ENCODE measurements at regions not wholly inside any gene's neighbourhood (a gene's known extent, or its start where the extent isn't known, plus 50 kb on each side); places are given as distances from the start of the nearest gene placed in this dataset.

DNA sequence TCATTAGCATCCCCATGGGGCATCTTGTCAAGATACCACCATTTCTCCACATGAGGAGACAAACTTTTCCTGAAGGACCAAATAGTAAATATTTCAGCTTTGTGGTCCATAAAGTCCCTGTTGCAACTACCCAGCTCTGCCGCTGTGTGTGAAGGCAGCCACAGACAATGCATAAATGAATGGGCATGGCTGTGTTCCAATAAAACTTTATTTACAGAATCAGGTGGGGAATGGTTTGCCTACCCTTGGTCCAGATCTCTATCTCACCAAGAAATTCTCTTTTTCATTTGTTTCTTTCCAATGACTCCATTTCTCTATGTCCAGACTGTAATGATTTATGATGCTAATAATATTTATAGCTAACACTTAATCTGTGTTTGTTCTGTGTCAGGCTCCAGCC is 409.3 kb upstream of the TBX3 start:
- Histone ChIP-seq H3K9me3 (ENCODE audit: control insufficient read depth in 2 of 2, insufficient read depth in 1 of 2, low read depth in 1 of 2, low read length in 1 of 2) (no peaks in the 10 kb centered on the region), H3K27ac (ENCODE audit: low read depth in 2 of 2, low read length in 1 of 2) (no peak overlapping the region), H3K4me3 (ENCODE audit: low read depth in 1 of 2, low read length in 2 of 2) (no peak overlapping the region), H3K36me3 (ENCODE audit: control insufficient read depth in 2 of 2, insufficient read depth in 2 of 2, low read length in 1 of 2) (no peaks in the 10 kb centered on the region), H3K27me3 (ENCODE audit: control insufficient read depth in 1 of 2, insufficient read depth in 2 of 2, low read length in 2 of 2) (no peaks in the 10 kb centered on the region), H3K4me1 (ENCODE audit: control insufficient read depth in 2 of 2, insufficient read depth in 2 of 2, low read length in 1 of 2) (no peaks in the 10 kb centered on the region)
- WGBS, 2 donors = 83 to 90% methylated on average over 1 of the region's 1 CpG

DNA sequence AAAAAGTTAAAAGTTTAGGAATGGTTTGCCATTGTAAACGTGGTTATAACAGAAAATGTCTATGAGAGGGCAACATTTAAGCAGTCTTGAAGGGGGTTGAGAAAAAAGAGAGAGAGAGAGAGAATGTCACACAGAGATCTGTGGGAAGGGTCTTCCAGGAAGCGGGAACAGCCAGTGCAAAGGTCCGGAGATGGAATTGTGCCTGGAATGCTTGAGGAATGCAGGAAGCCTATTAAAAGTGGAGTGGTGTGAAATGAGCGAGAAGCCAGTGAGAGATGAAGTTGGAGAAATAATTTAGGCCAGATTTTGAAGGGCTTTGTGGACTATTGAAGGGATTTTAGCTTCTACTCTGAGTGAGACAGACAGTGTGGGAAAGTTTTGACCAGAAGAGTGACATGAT is 406.8 kb upstream of the TBX3 start:
- Histone ChIP-seq H3K27me3 (ENCODE audit: control insufficient read depth in 1 of 2, insufficient read depth in 2 of 2, low read length in 2 of 2) (no peaks in the 10 kb centered on the region), H3K9me3 (ENCODE audit: control insufficient read depth in 2 of 2, insufficient read depth in 1 of 2, low read depth in 1 of 2, low read length in 1 of 2) (no peaks in the 10 kb centered on the region), H3K36me3 (ENCODE audit: control insufficient read depth in 2 of 2, insufficient read depth in 2 of 2, low read length in 1 of 2) (no peaks in the 10 kb centered on the region), H3K4me3 (ENCODE audit: low read depth in 1 of 2, low read length in 2 of 2) (no peak overlapping the region), H3K27ac (ENCODE audit: low read depth in 2 of 2, low read length in 1 of 2) (no peak overlapping the region), H3K4me1 (ENCODE audit: control insufficient read depth in 2 of 2, insufficient read depth in 2 of 2, low read length in 1 of 2) (no peaks in the 10 kb centered on the region)
- WGBS, 2 donors = 77 to 82% methylated on average over 4 of the region's 4 CpGs

DNA sequence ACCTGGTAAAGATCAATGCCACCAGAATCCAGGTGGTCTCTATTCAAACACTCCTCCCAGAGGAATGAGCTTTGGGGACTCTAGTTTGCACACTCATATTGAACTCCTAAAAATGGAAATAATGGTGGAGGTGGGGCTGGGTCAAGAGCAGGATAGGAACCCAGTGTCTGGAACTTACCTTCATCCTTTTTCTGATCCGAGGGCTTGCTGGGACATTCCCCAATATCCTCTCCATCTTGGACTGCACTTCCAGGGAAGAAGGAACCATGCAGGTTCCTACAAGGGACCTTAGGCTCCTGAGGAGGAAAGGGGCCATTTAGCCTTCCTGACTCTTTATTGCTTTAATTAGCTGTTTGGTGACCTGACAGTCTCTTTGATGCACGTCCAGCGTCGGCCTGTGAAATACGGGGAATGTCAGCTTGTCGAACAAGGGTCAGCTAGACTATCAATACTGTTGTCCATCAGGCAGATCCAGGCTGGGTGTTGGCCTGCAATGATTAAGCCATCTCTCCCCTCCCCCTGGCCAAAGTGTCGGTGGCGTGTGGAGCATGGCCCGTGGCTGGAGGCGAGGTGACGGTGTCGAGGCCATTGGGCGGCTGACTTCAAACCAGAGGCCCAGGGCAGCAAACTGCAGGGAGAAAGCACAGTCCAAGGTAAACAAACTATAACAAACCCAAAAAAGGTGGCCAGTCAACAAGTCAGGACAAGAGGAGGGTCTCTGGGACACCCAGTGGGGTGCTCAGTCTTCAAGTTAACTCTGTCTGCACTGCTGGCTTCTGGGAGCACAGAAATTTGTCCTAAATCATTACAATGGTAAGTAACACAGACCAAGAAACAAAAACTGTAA is 405.2 kb upstream of the TBX3 start:
- Histone ChIP-seq H3K36me3 (ENCODE audit: control insufficient read depth in 2 of 2, insufficient read depth in 2 of 2, low read length in 1 of 2) (no peaks in the 10 kb centered on the region), H3K27ac (ENCODE audit: low read depth in 2 of 2, low read length in 1 of 2) (no peak overlapping the region), H3K4me1 (ENCODE audit: control insufficient read depth in 2 of 2, insufficient read depth in 2 of 2, low read length in 1 of 2) (no peaks in the 10 kb centered on the region), H3K4me3 (ENCODE audit: low read depth in 1 of 2, low read length in 2 of 2) (no peak overlapping the region), H3K9me3 (ENCODE audit: control insufficient read depth in 2 of 2, insufficient read depth in 1 of 2, low read depth in 1 of 2, low read length in 1 of 2) (no peaks in the 10 kb centered on the region), H3K27me3 (ENCODE audit: control insufficient read depth in 1 of 2, insufficient read depth in 2 of 2, low read length in 2 of 2) (peaks cover 0 to 1% of the 10 kb centered on the region in 2 donors)
- WGBS, 2 donors = 70 to 75% methylated on average over 13 of the region's 13 CpGs

DNA sequence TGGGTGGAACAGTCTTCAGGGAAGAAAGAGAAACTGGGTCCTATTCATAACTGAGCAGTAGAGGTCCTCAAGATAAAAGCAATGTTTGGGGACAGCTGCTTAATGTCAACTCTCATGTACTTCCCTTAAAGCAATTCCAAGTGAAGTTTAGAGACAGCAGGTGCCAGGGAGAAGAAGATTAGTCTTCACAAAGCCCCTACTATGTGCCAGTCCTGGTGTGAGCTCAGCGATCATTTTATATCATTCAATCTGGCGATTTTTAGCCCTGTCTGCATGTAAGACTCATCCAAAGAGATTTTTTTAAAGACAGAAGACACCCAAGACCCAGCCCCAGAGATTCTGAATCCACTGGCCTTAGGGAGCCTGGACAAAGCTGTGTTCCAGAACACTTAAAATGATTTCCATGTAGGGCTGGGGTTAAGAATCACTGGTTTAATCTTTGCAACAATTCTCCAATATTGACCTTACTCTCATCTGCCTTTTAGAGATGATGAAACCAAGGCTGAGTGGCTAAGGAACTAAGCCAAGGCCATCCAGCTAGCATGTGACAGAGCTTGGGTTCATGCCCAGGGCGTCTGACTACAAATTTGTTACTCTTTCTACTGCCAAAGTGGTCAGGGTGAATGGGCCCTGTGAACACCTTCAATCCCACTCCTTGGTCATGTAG is 404.5 kb upstream of the TBX3 start:
- H3K9me3 ChIP-seq (ENCODE audit: control insufficient read depth in 2 of 2, insufficient read depth in 1 of 2, low read depth in 1 of 2, low read length in 1 of 2) = no peaks in the 10 kb centered on the region

DNA sequence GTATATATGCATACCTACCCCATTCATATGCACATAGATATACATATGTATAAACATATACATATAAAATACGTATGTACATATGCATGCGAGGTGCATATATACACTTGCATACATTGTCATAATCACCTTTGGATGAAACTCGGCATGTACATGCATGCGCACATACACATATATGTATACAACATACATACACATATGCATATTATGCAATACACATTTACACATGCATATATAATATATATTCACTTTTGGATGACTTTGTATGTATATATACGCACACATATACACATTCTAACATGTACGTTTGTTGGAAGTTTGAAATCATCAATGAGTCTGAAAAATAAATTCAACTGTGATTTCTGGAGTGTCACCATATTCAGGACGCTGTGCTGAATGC is 401.6 kb upstream of the TBX3 start:
- Histone ChIP-seq H3K9me3 (ENCODE audit: control insufficient read depth in 2 of 2, insufficient read depth in 1 of 2, low read depth in 1 of 2, low read length in 1 of 2) (no peaks in the 10 kb centered on the region), H3K27me3 (ENCODE audit: control insufficient read depth in 1 of 2, insufficient read depth in 2 of 2, low read length in 2 of 2) (peaks cover 0 to 2% of the 10 kb centered on the region in 2 donors), H3K4me1 (ENCODE audit: control insufficient read depth in 2 of 2, insufficient read depth in 2 of 2, low read length in 1 of 2) (no peaks in the 10 kb centered on the region), H3K4me3 (ENCODE audit: low read depth in 1 of 2, low read length in 2 of 2) (no peak overlapping the region), H3K27ac (ENCODE audit: low read depth in 2 of 2, low read length in 1 of 2) (no peak overlapping the region), H3K36me3 (ENCODE audit: control insufficient read depth in 2 of 2, insufficient read depth in 2 of 2, low read length in 1 of 2) (no peaks in the 10 kb centered on the region)
- WGBS, 2 donors = 93 to 96% methylated on average over 7 of the region's 7 CpGs

More for the DNA sequence above, 404.5 kb upstream of the TBX3 start:
- WGBS, 2 donors = 63 to 75% methylated on average over 3 of the region's 3 CpGs
- Histone ChIP-seq H3K27me3 (ENCODE audit: control insufficient read depth in 1 of 2, insufficient read depth in 2 of 2, low read length in 2 of 2) (peaks cover 0 to 2% of the 10 kb centered on the region in 2 donors), H3K36me3 (ENCODE audit: control insufficient read depth in 2 of 2, insufficient read depth in 2 of 2, low read length in 1 of 2) (no peaks in the 10 kb centered on the region), H3K4me3 (ENCODE audit: low read depth in 1 of 2, low read length in 2 of 2) (no peak overlapping the region), H3K27ac (ENCODE audit: low read depth in 2 of 2, low read length in 1 of 2) (no peak overlapping the region), H3K4me1 (ENCODE audit: control insufficient read depth in 2 of 2, insufficient read depth in 2 of 2, low read length in 1 of 2) (no peaks in the 10 kb centered on the region)

- H3K4me1 ChIP-seq (ENCODE audit: control insufficient read depth in 2 of 2, insufficient read depth in 2 of 2, low read length in 1 of 2) = no peaks in the 10 kb centered on the region
- WGBS, 2 donors = 52 to 65% methylated on average over 4 of the region's 4 CpGs
- H3K9me3 ChIP-seq (ENCODE audit: control insufficient read depth in 2 of 2, insufficient read depth in 1 of 2, low read depth in 1 of 2, low read length in 1 of 2) = peaks cover 0 to 3% of the 10 kb centered on the region in 2 donors
- H3K27me3 ChIP-seq (ENCODE audit: control insufficient read depth in 1 of 2, insufficient read depth in 2 of 2, low read length in 2 of 2) = peaks cover 0 to 2% of the 10 kb centered on the region in 2 donors
- H3K36me3 ChIP-seq (ENCODE audit: control insufficient read depth in 2 of 2, insufficient read depth in 2 of 2, low read length in 1 of 2) = no peaks in the 10 kb centered on the region
- no peak overlapping the region for H3K4me3 ChIP-seq (ENCODE audit: low read depth in 1 of 2, low read length in 2 of 2)
- no peak overlapping the region for H3K27ac ChIP-seq (ENCODE audit: low read depth in 2 of 2, low read length in 1 of 2)
These were observed 395.8 kb upstream of the TBX3 start for GRCh38 chr12:115079760-115080159.

DNA sequence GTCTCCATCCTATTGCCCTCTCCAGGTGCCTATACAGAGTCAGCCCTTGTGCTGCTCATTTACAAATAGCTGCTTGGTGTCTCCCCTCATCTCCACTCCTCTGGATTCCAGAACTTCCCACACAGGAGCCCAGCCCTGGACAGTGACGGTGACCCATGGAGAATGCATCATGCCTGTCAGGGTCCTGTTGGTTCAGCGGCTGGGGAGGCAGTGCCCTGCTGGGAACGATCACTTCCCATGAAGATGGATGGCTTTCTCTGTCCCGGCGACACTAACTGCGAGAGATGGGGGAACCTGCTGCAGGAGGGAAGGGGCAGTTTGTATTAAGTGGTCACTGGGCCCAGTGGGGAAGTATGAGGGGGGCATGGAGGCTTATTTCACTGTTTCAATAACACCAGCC is 395.0 kb upstream of the TBX3 start:
- Histone ChIP-seq H3K27me3 (ENCODE audit: control insufficient read depth in 1 of 2, insufficient read depth in 2 of 2, low read length in 2 of 2) (no peaks in the 10 kb centered on the region), H3K27ac (ENCODE audit: low read depth in 2 of 2, low read length in 1 of 2) (no peak overlapping the region), H3K36me3 (ENCODE audit: control insufficient read depth in 2 of 2, insufficient read depth in 2 of 2, low read length in 1 of 2) (no peaks in the 10 kb centered on the region), H3K4me1 (ENCODE audit: control insufficient read depth in 2 of 2, insufficient read depth in 2 of 2, low read length in 1 of 2) (no peaks in the 10 kb centered on the region), H3K4me3 (ENCODE audit: low read depth in 1 of 2, low read length in 2 of 2) (no peak overlapping the region), H3K9me3 (ENCODE audit: control insufficient read depth in 2 of 2, insufficient read depth in 1 of 2, low read depth in 1 of 2, low read length in 1 of 2) (peaks cover 0 to 3% of the 10 kb centered on the region in 2 donors)
- 55 to 66% methylated on average over 6 of the region's 6 CpGs for WGBS, 2 donors

DNA sequence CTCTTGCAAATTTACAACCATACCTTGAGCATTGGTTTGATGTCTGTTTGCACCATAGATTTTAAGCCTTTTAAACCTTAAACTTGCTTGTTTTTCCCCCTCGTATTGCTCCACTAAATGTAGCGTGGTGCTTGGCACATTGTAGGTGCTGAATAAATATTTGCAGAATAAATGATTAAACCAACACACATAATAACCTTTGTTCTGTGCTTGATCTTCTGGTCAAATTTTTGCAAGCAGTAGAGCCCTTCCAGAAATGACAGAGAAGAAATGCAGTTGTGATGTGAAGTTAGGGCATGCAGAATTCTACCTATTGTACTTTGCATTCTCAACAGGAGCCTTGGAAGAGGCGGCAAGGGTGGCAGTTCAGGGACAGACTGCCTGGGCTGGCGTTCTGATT is 394.4 kb upstream of the TBX3 start:
- Histone ChIP-seq H3K36me3 (ENCODE audit: control insufficient read depth in 2 of 2, insufficient read depth in 2 of 2, low read length in 1 of 2) (no peaks in the 10 kb centered on the region), H3K4me1 (ENCODE audit: control insufficient read depth in 2 of 2, insufficient read depth in 2 of 2, low read length in 1 of 2) (no peaks in the 10 kb centered on the region), H3K27ac (ENCODE audit: low read depth in 2 of 2, low read length in 1 of 2) (no peak overlapping the region), H3K27me3 (ENCODE audit: control insufficient read depth in 1 of 2, insufficient read depth in 2 of 2, low read length in 2 of 2) (no peaks in the 10 kb centered on the region), H3K4me3 (ENCODE audit: low read depth in 1 of 2, low read length in 2 of 2) (no peak overlapping the region), H3K9me3 (ENCODE audit: control insufficient read depth in 2 of 2, insufficient read depth in 1 of 2, low read depth in 1 of 2, low read length in 1 of 2) (peaks cover 0 to 3% of the 10 kb centered on the region in 2 donors)
- WGBS, 2 donors = 47 to 75% methylated on average over 4 of the region's 4 CpGs

GRCh38 chr12:115075552-115076170 is 391.7 kb upstream of the TBX3 start:
- H3K27ac ChIP-seq (ENCODE audit: low read depth in 2 of 2, low read length in 1 of 2) = no peak overlapping the region
- H3K36me3 ChIP-seq (ENCODE audit: control insufficient read depth in 2 of 2, insufficient read depth in 2 of 2, low read length in 1 of 2) = no peaks in the 10 kb centered on the region
- H3K9me3 ChIP-seq (ENCODE audit: control insufficient read depth in 2 of 2, insufficient read depth in 1 of 2, low read depth in 1 of 2, low read length in 1 of 2) = peaks cover 0 to 3% of the 10 kb centered on the region in 2 donors
- H3K4me1 ChIP-seq (ENCODE audit: control insufficient read depth in 2 of 2, insufficient read depth in 2 of 2, low read length in 1 of 2) = no peaks in the 10 kb centered on the region
- WGBS, 2 donors = 74 to 75% methylated on average over 3 of the region's 3 CpGs
- no peak overlapping the region for H3K4me3 ChIP-seq (ENCODE audit: low read depth in 1 of 2, low read length in 2 of 2)
- H3K27me3 ChIP-seq (ENCODE audit: control insufficient read depth in 1 of 2, insufficient read depth in 2 of 2, low read length in 2 of 2) = no peaks in the 10 kb centered on the region
